ENCODE measurements at regions not wholly inside any gene's neighbourhood (a gene's known extent, or its start where the extent isn't known, plus 50 kb on each side); places are given as distances from the start of the nearest gene placed in this dataset.

GRCh38 chr7:81075150-81075549, 156.3 kb upstream of the SEMA3C start:
- DNase-seq (ENCODE audit: extremely low spot score), result no peak
- POLR2A ChIA-PET, result no interaction called here
- CTCF ChIA-PET, result no interaction called here
- TF ChIP-seq BHLHE40 (IDR thresholded peaks at IDR 0.05; ENCODE audit: borderline replicate concordance), result no peak
- TF ChIP-seq TARDBP (IDR thresholded peaks at IDR 0.05), result no peak
- TF ChIP-seq PKNOX1 (IDR thresholded peaks at IDR 0.05), result no peak
- no peak for TF ChIP-seq ZNF384 (IDR thresholded peaks at IDR 0.05)
- TF ChIP-seq SP1 (IDR thresholded peaks at IDR 0.05), result no peak
- no peak for TF ChIP-seq NFRKB (IDR thresholded peaks at IDR 0.05)
- TF ChIP-seq FOXK2 (IDR thresholded peaks at IDR 0.05), result no peak
- no peak for TF ChIP-seq HDGF (IDR thresholded peaks at IDR 0.05; ENCODE audit: borderline replicate concordance)
- TF ChIP-seq L3MBTL2 (conservative IDR thresholded peaks at IDR 0.05), result no peak
- TF ChIP-seq FOXM1 (IDR thresholded peaks at IDR 0.05; ENCODE audit: borderline replicate concordance), result no peak
- no peak for TF ChIP-seq CTBP1 (IDR thresholded peaks at IDR 0.05; ENCODE audit: borderline replicate concordance)
- TF ChIP-seq ELF4 (IDR thresholded peaks at IDR 0.05), result no peak
- no peak for TF ChIP-seq LEF1 (IDR thresholded peaks at IDR 0.05; ENCODE audit: borderline replicate concordance)
- TF ChIP-seq FOXA1 (IDR thresholded peaks at IDR 0.05), result no peak
- no peak for TF ChIP-seq SUZ12 (IDR thresholded peaks at IDR 0.05)
- no peak for TF ChIP-seq ARNT (IDR thresholded peaks at IDR 0.05)

GRCh38 chr7:81074406-81074805, 155.6 kb upstream of the SEMA3C start:
- TF ChIP-seq BHLHE40 (IDR thresholded peaks at IDR 0.05; ENCODE audit: borderline replicate concordance) (no peak), TARDBP (IDR thresholded peaks at IDR 0.05) (no peak)
- ChIA-PET CTCF (no interaction called here), POLR2A (no interaction called here)

GRCh38 chr7:81073931-81074251, 155.0 kb upstream of the SEMA3C start:
- ChIA-PET CTCF (no interaction called here), POLR2A (no interaction called here)
- no peak for DNase-seq (ENCODE audit: extremely low spot score)

More at GRCh38 chr7:81074406-81074805, 155.6 kb upstream of the SEMA3C start:
- DNase-seq (ENCODE audit: extremely low spot score), result no peak

GRCh38 chr7:81070956-81071355, 152.1 kb upstream of the SEMA3C start:
- ChIA-PET CTCF (no interaction called here), POLR2A (no interaction called here)
- TF ChIP-seq SP1 (IDR thresholded peaks at IDR 0.05) (no peak), FOXA1 (IDR thresholded peaks at IDR 0.05) (no peak)
- DNase-seq (ENCODE audit: extremely low spot score), result no peak

More at GRCh38 chr7:81073931-81074251, 155.0 kb upstream of the SEMA3C start:
- no peak for TF ChIP-seq FOXM1 (IDR thresholded peaks at IDR 0.05; ENCODE audit: borderline replicate concordance)
- no peak for TF ChIP-seq PKNOX1 (IDR thresholded peaks at IDR 0.05)
- TF ChIP-seq ELF4 (IDR thresholded peaks at IDR 0.05), result no peak
- TF ChIP-seq TARDBP (IDR thresholded peaks at IDR 0.05), result no peak
- TF ChIP-seq L3MBTL2 (conservative IDR thresholded peaks at IDR 0.05), result no peak
- TF ChIP-seq FOXA1 (IDR thresholded peaks at IDR 0.05), result no peak
- no peak for TF ChIP-seq BHLHE40 (IDR thresholded peaks at IDR 0.05; ENCODE audit: borderline replicate concordance)
- no peak for TF ChIP-seq SUZ12 (IDR thresholded peaks at IDR 0.05)
- TF ChIP-seq SP1 (IDR thresholded peaks at IDR 0.05), result no peak
- no peak for TF ChIP-seq LEF1 (IDR thresholded peaks at IDR 0.05; ENCODE audit: borderline replicate concordance)
- TF ChIP-seq NFRKB (IDR thresholded peaks at IDR 0.05), result no peak
- no peak for TF ChIP-seq HDGF (IDR thresholded peaks at IDR 0.05; ENCODE audit: borderline replicate concordance)
- no peak for TF ChIP-seq CTBP1 (IDR thresholded peaks at IDR 0.05; ENCODE audit: borderline replicate concordance)
- no peak for TF ChIP-seq FOXK2 (IDR thresholded peaks at IDR 0.05)
- TF ChIP-seq ZNF384 (IDR thresholded peaks at IDR 0.05), result no peak
- no peak for TF ChIP-seq ARNT (IDR thresholded peaks at IDR 0.05)

GRCh38 chr7:81066797-81067196, 147.9 kb upstream of the SEMA3C start:
- CTCF ChIA-PET, result no interaction called here
- POLR2A ChIA-PET, result no interaction called here
- DNase-seq (ENCODE audit: extremely low spot score), result no peak
- TF ChIP-seq PKNOX1 (IDR thresholded peaks at IDR 0.05) (peak; percentile 72), FOXM1 (IDR thresholded peaks at IDR 0.05; ENCODE audit: borderline replicate concordance) (no peak)

GRCh38 chr7:81064426-81064825, 145.6 kb upstream of the SEMA3C start:
- no peak for DNase-seq (ENCODE audit: extremely low spot score)
- ChIA-PET CTCF (interaction anchor here (0.6 kb wide), 1 partner anchor 130 kb away, joined by 3 read pairs; no protein-coding TSS in a partner anchor), POLR2A (no interaction called here)

More at GRCh38 chr7:81064426-81064825, 145.6 kb upstream of the SEMA3C start:
- no peak for TF ChIP-seq ELF4 (IDR thresholded peaks at IDR 0.05)
- TF ChIP-seq PKNOX1 (IDR thresholded peaks at IDR 0.05), result no peak
- TF ChIP-seq FOXA1 (IDR thresholded peaks at IDR 0.05), result no peak
- TF ChIP-seq SP1 (IDR thresholded peaks at IDR 0.05), result no peak
- no peak for TF ChIP-seq CTBP1 (IDR thresholded peaks at IDR 0.05; ENCODE audit: borderline replicate concordance)
- TF ChIP-seq ARNT (IDR thresholded peaks at IDR 0.05), result no peak
- TF ChIP-seq TARDBP (IDR thresholded peaks at IDR 0.05), result no peak
- TF ChIP-seq FOXK2 (IDR thresholded peaks at IDR 0.05), result no peak
- no peak for TF ChIP-seq FOXM1 (IDR thresholded peaks at IDR 0.05; ENCODE audit: borderline replicate concordance)
- no peak for TF ChIP-seq L3MBTL2 (conservative IDR thresholded peaks at IDR 0.05)
- no peak for TF ChIP-seq NFRKB (IDR thresholded peaks at IDR 0.05)
- no peak for TF ChIP-seq HDGF (IDR thresholded peaks at IDR 0.05; ENCODE audit: borderline replicate concordance)
- no peak for TF ChIP-seq LEF1 (IDR thresholded peaks at IDR 0.05; ENCODE audit: borderline replicate concordance)
- no peak for TF ChIP-seq ZNF384 (IDR thresholded peaks at IDR 0.05)
- TF ChIP-seq BHLHE40 (IDR thresholded peaks at IDR 0.05; ENCODE audit: borderline replicate concordance), result no peak
- TF ChIP-seq SUZ12 (IDR thresholded peaks at IDR 0.05), result no peak

All from HEK293T (cell line).